H9 (cell line): ENCODE measurements at regions not wholly inside any gene's neighbourhood (a gene's known extent, or its start where the extent isn't known, plus 50 kb on each side); places are given as distances from the start of the nearest gene placed in this dataset.

Experiments
- DNase-seq: peaks from one replicate; pipeline ENCODE4 v3.0.0-alpha.2; 2017
- H2AFZ ChIP-seq: one replicate; pipeline ENCODE4 v1.6.1; 2013; ENCODE audit warnings: mild to moderate bottlenecking, low read length, control low read depth, moderate library complexity
- H2AK5ac ChIP-seq: 2 replicates; pipeline ENCODE4 v1.6.1; 2013; ENCODE audit warnings: low read length, control low read depth, mixed read lengths; ENCODE audit not compliant: insufficient read length
- H2BK120ac ChIP-seq: one replicate; pipeline ENCODE4 v1.6.1; 2013; ENCODE audit warnings: low read depth, mild to moderate bottlenecking, low read length, control low read depth, inconsistent platforms; ENCODE audit not compliant: poor library complexity, severe bottlenecking
- H2BK12ac ChIP-seq: 2 replicates; pipeline ENCODE4 v1.6.1; 2013; ENCODE audit warnings: low read length, control low read depth, mixed read lengths, low read depth; ENCODE audit not compliant: insufficient read length
- H2BK15ac ChIP-seq: 2 replicates; pipeline ENCODE4 v1.6.1; 2013; ENCODE audit warnings: low read depth, low read length, control low read depth
- H2BK20ac ChIP-seq: one replicate; pipeline ENCODE4 v1.6.1; 2013; ENCODE audit warnings: low read depth, mild to moderate bottlenecking, low read length, control low read depth, inconsistent platforms; ENCODE audit not compliant: poor library complexity, severe bottlenecking
- H2BK5ac ChIP-seq: 2 replicates; pipeline ENCODE4 v1.6.1; 2013; ENCODE audit warnings: low read length, control low read depth, mixed read lengths; ENCODE audit not compliant: insufficient read length
- H3K14ac ChIP-seq: 2 replicates; pipeline ENCODE4 v1.6.1; 2013; ENCODE audit warnings: low read length, control low read depth; ENCODE audit not compliant: insufficient read depth
- H3K18ac ChIP-seq: 2 replicates; pipeline ENCODE4 v1.6.1; 2013; ENCODE audit warnings: low read depth, mild to moderate bottlenecking, mixed read lengths, low read length, control low read depth; ENCODE audit not compliant: insufficient read length
- H3K23ac ChIP-seq: 2 replicates; pipeline ENCODE4 v1.6.1; 2013; ENCODE audit warnings: low read length, control low read depth, mixed read lengths, low read depth; ENCODE audit not compliant: insufficient read length
- H3K23me2 ChIP-seq: 2 replicates; pipeline ENCODE4 v1.6.1; 2013; ENCODE audit warnings: low read depth, mild to moderate bottlenecking, mixed read lengths, low read length, control low read depth; ENCODE audit not compliant: insufficient read length, poor library complexity, severe bottlenecking
- H3K27ac ChIP-seq: 2 replicates; pipeline ENCODE4 v1.5.1; 2013; ENCODE audit warnings: low read length, control low read depth, mixed read lengths, low read depth; ENCODE audit not compliant: insufficient read length
- H3K27me3 ChIP-seq: 2 replicates; pipeline ENCODE4 v1.6.1; 2013; ENCODE audit warnings: low read length, control low read depth, inconsistent platforms; ENCODE audit not compliant: insufficient read depth
- H3K4ac ChIP-seq: 2 replicates; pipeline ENCODE4 v1.6.1; 2013; ENCODE audit warnings: low read depth, mild to moderate bottlenecking, control low read depth, inconsistent platforms, low read length, moderate library complexity
- H3K4me1 ChIP-seq: 2 replicates; pipeline ENCODE4 v1.6.1; 2013; ENCODE audit warnings: low read length, control low read depth, inconsistent platforms; ENCODE audit not compliant: insufficient read depth
- H3K4me2 ChIP-seq: 2 replicates; pipeline ENCODE4 v1.6.1; 2013; ENCODE audit warnings: low read length, control low read depth, mixed read lengths; ENCODE audit not compliant: insufficient read length, insufficient read depth
- H3K56ac ChIP-seq: 2 replicates; pipeline ENCODE4 v1.6.1; 2013; ENCODE audit warnings: low read depth, mild to moderate bottlenecking, mixed read lengths, low read length, control low read depth; ENCODE audit not compliant: insufficient read length
- H3K79me1 ChIP-seq: 2 replicates; pipeline ENCODE4 v1.6.1; 2013; ENCODE audit warnings: low read depth, mild to moderate bottlenecking, moderate library complexity, low read length, control low read depth, inconsistent platforms; ENCODE audit not compliant: insufficient read depth, poor library complexity, severe bottlenecking
- H3K79me2 ChIP-seq: 2 replicates; pipeline ENCODE4 v1.6.1; 2013; ENCODE audit warnings: low read length, control low read depth, inconsistent platforms; ENCODE audit not compliant: insufficient read depth
- H3K9ac ChIP-seq: 2 replicates; pipeline ENCODE4 v1.6.1; 2013; ENCODE audit warnings: low read length, control low read depth, mixed read lengths; ENCODE audit not compliant: insufficient read length; ENCODE audit errors: extremely low read depth
- H3K9me3 ChIP-seq: one replicate; pipeline ENCODE4 v1.6.1; 2013; ENCODE audit warnings: low read depth, low read length, inconsistent platforms; ENCODE audit not compliant: control insufficient read depth
- H3T11ph ChIP-seq: one replicate; pipeline ENCODE4 v1.6.1; 2013; ENCODE audit warnings: mild to moderate bottlenecking, low read length, control low read depth, inconsistent platforms
- H4K20me1 ChIP-seq: one replicate; pipeline ENCODE4 v1.6.1; 2013; ENCODE audit not compliant: control insufficient read depth, insufficient read length, insufficient read depth
- H4K5ac ChIP-seq: 2 replicates; pipeline ENCODE4 v1.6.1; 2013; ENCODE audit warnings: low read depth, mild to moderate bottlenecking, mixed read lengths, low read length, control low read depth; ENCODE audit not compliant: insufficient read length
- H4K8ac ChIP-seq: replicated peaks from 2 replicates; pipeline ENCODE4 v1.6.1; 2013; ENCODE audit warnings: low read length, control low read depth, mixed read lengths, low read depth; ENCODE audit not compliant: insufficient read length
- H4K91ac ChIP-seq: 2 replicates; pipeline ENCODE4 v1.6.1; 2013; ENCODE audit warnings: low read depth, mild to moderate bottlenecking, moderate library complexity, mixed read lengths, low read length, control low read depth; ENCODE audit not compliant: insufficient read length
- H3K27ac Mint-ChIP-seq, 3 experiments: 2 replicates in 2 of 3; 3 replicates in 1 of 3; pipeline ENCODE4 v1.8.0; 2020 to 2021; ENCODE audit warnings: mixed read lengths in 3 of 3, mild to moderate bottlenecking in 1 of 3, moderate library complexity in 1 of 3
- H3K27me3 Mint-ChIP-seq: 2 replicates; pipeline ENCODE4 v1.8.0; 2021; ENCODE audit warnings: low read depth, mild to moderate bottlenecking, moderate library complexity, mixed read lengths
- H3K36me3 Mint-ChIP-seq, 3 experiments: 2 replicates in 2 of 3; 3 replicates in 1 of 3; pipeline ENCODE4 v1.8.0; 2020 to 2021; ENCODE audit warnings: low read depth in 3 of 3, mixed read lengths in 3 of 3; ENCODE audit not compliant: insufficient read depth in 1 of 3
- H3K4me1 Mint-ChIP-seq, 2 experiments: 2 replicates each; pipeline ENCODE4 v1.8.0; 2020; ENCODE audit warnings: mixed read lengths in 2 of 2
- H3K4me3 Mint-ChIP-seq, 2 experiments: 2 replicates in 1 of 2; 3 replicates in 1 of 2; pipeline ENCODE4 v1.8.0; 2020 to 2021; ENCODE audit warnings: mild to moderate bottlenecking in 2 of 2, mixed read lengths in 2 of 2, moderate library complexity in 1 of 2
- H3K9me3 Mint-ChIP-seq, 2 experiments: 2 replicates in 1 of 2; 3 replicates in 1 of 2; pipeline ENCODE4 v1.8.0; 2020; ENCODE audit warnings: mild to moderate bottlenecking in 2 of 2, mixed read lengths in 2 of 2, moderate library complexity in 1 of 2
- TF ChIP-seq, protein P1 (sequence below): fragments of 200-600 bp; sonication (generic); conservative IDR thresholded peaks from 3 replicates; pipeline ENCODE4 v1.8.0; 2021; ENCODE audit warnings: antibody characterized with exemption, mild to moderate bottlenecking

DNA sequence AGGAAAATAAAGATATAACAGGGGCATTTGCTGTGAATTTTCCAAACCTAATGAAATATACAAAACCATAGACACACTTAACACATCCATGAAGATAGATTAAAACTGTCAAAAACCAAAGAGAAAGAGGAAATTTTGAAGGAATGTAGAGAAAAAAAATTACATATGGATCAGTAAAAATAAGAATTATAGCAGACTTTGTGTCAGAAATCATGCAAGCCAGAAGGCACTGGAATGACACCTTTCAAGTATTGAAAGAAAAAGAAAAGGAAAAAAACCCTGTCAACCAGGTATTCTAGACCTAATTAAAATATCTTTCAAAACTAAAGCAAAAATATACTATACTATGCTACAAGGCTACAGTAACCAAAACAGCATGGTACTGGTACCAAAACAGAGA, 125.8 kb upstream of the PALMD start:
- no peak overlapping the region for H3K27ac Mint-ChIP-seq
- H4K5ac ChIP-seq = no peak overlapping the region
- no peak overlapping the region for H3K56ac ChIP-seq
- no peaks in the 10 kb centered on the region for H3K79me1 ChIP-seq
- H3K18ac ChIP-seq = no peak overlapping the region
- H3K36me3 Mint-ChIP-seq = peaks cover 0 to 6% (median 0%) of the 10 kb centered on the region in 3 experiments; a peak in 4 of 7 replicates
- no peak overlapping the region for H2AFZ ChIP-seq
- no peaks in the 10 kb centered on the region for H3K27me3 ChIP-seq
- H3K27me3 Mint-ChIP-seq = no peaks in the 10 kb centered on the region
- H3K79me2 ChIP-seq = no peaks in the 10 kb centered on the region
- no peak overlapping the region for H2BK15ac ChIP-seq
- H4K20me1 ChIP-seq = no peaks in the 10 kb centered on the region
- H3T11ph ChIP-seq = no peak overlapping the region
- no peaks in the 10 kb centered on the region for H3K23me2 ChIP-seq
- no peaks in the 10 kb centered on the region for H3K9me3 ChIP-seq
- H3K4me1 Mint-ChIP-seq = peaks cover 7 to 13% of the 10 kb centered on the region in 2 experiments
- H3K9ac ChIP-seq = no peak overlapping the region
- no peak overlapping the region for H2AK5ac ChIP-seq
- H2BK120ac ChIP-seq = no peak overlapping the region
- no peak overlapping the region for H3K4me2 ChIP-seq
- peaks cover 0 to 9% of the 10 kb centered on the region in 2 experiments; a peak in 2 of 5 replicates for H3K9me3 Mint-ChIP-seq
- no peak overlapping the region for H3K14ac ChIP-seq
- H2BK12ac ChIP-seq = no peak overlapping the region
- no peak overlapping the region for H3K4me3 Mint-ChIP-seq
- H3K4me1 ChIP-seq = no peaks in the 10 kb centered on the region; the same call in 1 of the 2 replicates
- no peak overlapping the region for H4K8ac ChIP-seq
- no peak overlapping the region for H4K91ac ChIP-seq
- DNase-seq = no peak
- no peak overlapping the region for H2BK5ac ChIP-seq
- no peak overlapping the region for H3K4ac ChIP-seq
- H3K23ac ChIP-seq = no peak overlapping the region
- H2BK20ac ChIP-seq = no peak overlapping the region
- no peak overlapping the region for H3K27ac ChIP-seq
- TF ChIP-seq, protein P1, sequence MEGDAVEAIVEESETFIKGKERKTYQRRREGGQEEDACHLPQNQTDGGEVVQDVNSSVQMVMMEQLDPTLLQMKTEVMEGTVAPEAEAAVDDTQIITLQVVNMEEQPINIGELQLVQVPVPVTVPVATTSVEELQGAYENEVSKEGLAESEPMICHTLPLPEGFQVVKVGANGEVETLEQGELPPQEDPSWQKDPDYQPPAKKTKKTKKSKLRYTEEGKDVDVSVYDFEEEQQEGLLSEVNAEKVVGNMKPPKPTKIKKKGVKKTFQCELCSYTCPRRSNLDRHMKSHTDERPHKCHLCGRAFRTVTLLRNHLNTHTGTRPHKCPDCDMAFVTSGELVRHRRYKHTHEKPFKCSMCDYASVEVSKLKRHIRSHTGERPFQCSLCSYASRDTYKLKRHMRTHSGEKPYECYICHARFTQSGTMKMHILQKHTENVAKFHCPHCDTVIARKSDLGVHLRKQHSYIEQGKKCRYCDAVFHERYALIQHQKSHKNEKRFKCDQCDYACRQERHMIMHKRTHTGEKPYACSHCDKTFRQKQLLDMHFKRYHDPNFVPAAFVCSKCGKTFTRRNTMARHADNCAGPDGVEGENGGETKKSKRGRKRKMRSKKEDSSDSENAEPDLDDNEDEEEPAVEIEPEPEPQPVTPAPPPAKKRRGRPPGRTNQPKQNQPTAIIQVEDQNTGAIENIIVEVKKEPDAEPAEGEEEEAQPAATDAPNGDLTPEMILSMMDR = no peak
